KMS-11 (cell line): ENCODE measurements at regions not wholly inside any gene's neighbourhood (a gene's known extent, or its start where the extent isn't known, plus 50 kb on each side); places are given as distances from the start of the nearest gene placed in this dataset.

Experiments
- H2AFZ ChIP-seq: fragments of 200-600 bp; sonication (generic); 2 replicates; pipeline ENCODE4 v1.6.1; 2016; ENCODE audit warnings: antibody characterized with exemption, mixed run types, low read depth
- H3K27ac ChIP-seq: fragments of 200-600 bp; sonication (generic); 2 replicates; pipeline ENCODE4 v1.6.1; 2016; ENCODE audit warnings: mild to moderate bottlenecking, mixed run types
- H3K27me3 ChIP-seq: fragments of 200-600 bp; sonication (generic); 2 replicates; pipeline ENCODE4 v1.6.1; 2017; ENCODE audit warnings: mild to moderate bottlenecking, low read depth, mixed run types, moderate library complexity; ENCODE audit not compliant: insufficient read depth
- H3K36me3 ChIP-seq: fragments of 200-600 bp; sonication (generic); 2 replicates; pipeline ENCODE4 v1.6.1; 2017; ENCODE audit warnings: mild to moderate bottlenecking, mixed run types; ENCODE audit not compliant: insufficient read depth
- H3K4me1 ChIP-seq: fragments of 200-600 bp; sonication (generic); 2 replicates; pipeline ENCODE4 v1.6.1; 2016; ENCODE audit warnings: mild to moderate bottlenecking, low read depth, mixed run types; ENCODE audit not compliant: poor library complexity, severe bottlenecking
- H3K4me2 ChIP-seq: fragments of 200-600 bp; sonication (generic); 2 replicates; pipeline ENCODE4 v1.7.0; 2016; ENCODE audit warnings: mild to moderate bottlenecking, mixed run types
- H3K4me3 ChIP-seq: fragments of 200-600 bp; sonication (generic); IDR thresholded peaks from 2 replicates; pipeline ENCODE4 v1.6.1; 2017; ENCODE audit warnings: low read depth, low read length, mixed read lengths; ENCODE audit not compliant: insufficient read depth
- H3K79me2 ChIP-seq: fragments of 200-600 bp; sonication (generic); 2 replicates; pipeline ENCODE4 v1.6.1; 2016; ENCODE audit warnings: low read depth, mixed run types; ENCODE audit not compliant: insufficient read depth
- H3K9ac ChIP-seq: fragments of 200-600 bp; sonication (generic); 2 replicates; pipeline ENCODE4 v1.6.1; 2016; ENCODE audit warnings: mild to moderate bottlenecking, mixed run types
- H4K20me1 ChIP-seq: fragments of 200-600 bp; sonication (generic); 2 replicates; pipeline ENCODE4 v1.6.1; 2016; ENCODE audit warnings: mild to moderate bottlenecking, mixed run types; ENCODE audit not compliant: insufficient read depth
- CTCF ChIP-seq: fragments of 200-600 bp; sonication (generic); conservative IDR thresholded peaks from 2 replicates; pipeline ENCODE4 v1.6.1; 2017; ENCODE audit warnings: low read depth, mild to moderate bottlenecking, antibody characterized with exemption, low read length, moderate library complexity, mixed read lengths

- Histone ChIP-seq H3K4me2 (no peak overlapping the region), H3K79me2 (no peaks in the 10 kb centered on the region), H3K27ac (no peak overlapping the region), H3K36me3 (no peaks in the 10 kb centered on the region), H4K20me1 (no peaks in the 10 kb centered on the region), H3K4me1 (no peaks in the 10 kb centered on the region), H2AFZ (no peak overlapping the region), H3K4me3 (no peak overlapping the region), H3K9ac (no peak overlapping the region), H3K27me3 (no peaks in the 10 kb centered on the region)
- TF ChIP-seq CTCF, result no peak
These were observed 449.8 kb downstream of the ISL1 start for GRCh38 chr5:51832934-51833470.

GRCh38 chr5:51838459-51838858 lies 455.2 kb downstream of the ISL1 start:
- Histone ChIP-seq H3K27ac (no peak overlapping the region), H3K4me2 (no peak overlapping the region), H3K36me3 (no peaks in the 10 kb centered on the region), H3K79me2 (no peaks in the 10 kb centered on the region), H2AFZ (no peak overlapping the region), H3K4me3 (no peak overlapping the region), H3K9ac (no peak overlapping the region), H3K4me1 (no peaks in the 10 kb centered on the region), H3K27me3 (no peaks in the 10 kb centered on the region), H4K20me1 (no peaks in the 10 kb centered on the region)
- TF ChIP-seq CTCF, result no peak

GRCh38 chr5:51843893-51844292 lies 460.6 kb downstream of the ISL1 start:
- no peak for TF ChIP-seq CTCF
- Histone ChIP-seq H3K79me2 (no peaks in the 10 kb centered on the region), H4K20me1 (no peaks in the 10 kb centered on the region), H3K9ac (no peak overlapping the region), H3K27ac (no peak overlapping the region), H3K4me3 (no peak overlapping the region), H2AFZ (no peak overlapping the region), H3K27me3 (no peaks in the 10 kb centered on the region), H3K36me3 (no peaks in the 10 kb centered on the region), H3K4me2 (no peak overlapping the region), H3K4me1 (no peaks in the 10 kb centered on the region)

- Histone ChIP-seq H2AFZ (no peak overlapping the region), H3K79me2 (no peaks in the 10 kb centered on the region), H3K27me3 (no peaks in the 10 kb centered on the region), H3K4me2 (no peak overlapping the region), H3K36me3 (no peaks in the 10 kb centered on the region), H3K9ac (no peak overlapping the region), H3K4me3 (no peak overlapping the region), H4K20me1 (no peaks in the 10 kb centered on the region), H3K27ac (no peak overlapping the region), H3K4me1 (no peaks in the 10 kb centered on the region)
- TF ChIP-seq CTCF, result no peak
These were observed 462.8 kb downstream of the ISL1 start for GRCh38 chr5:51846015-51846414.
